H54 (cell line): ENCODE measurements at regions not wholly inside any gene's neighbourhood (a gene's known extent, or its start where the extent isn't known, plus 50 kb on each side); places are given as distances from the start of the nearest gene placed in this dataset.
"Not testable (repeated sequence)": the region's sequence is repeated elsewhere in the genome, so short reads cannot be mapped to it uniquely, and the experiment has no call there.

ENCODE experiments used
- DNase-seq: peaks from one replicate; pipeline ENCODE4 v3.0.0; 2011; ENCODE audit warnings: low spot score, mixed read lengths; ENCODE audit not compliant: insufficient read length
- FAIRE-seq: peaks from 3 replicates; lab custom pipeline; 2011; peaks lifted over from hg19 to GRCh38; lab: Jason Lieb, UNC
- POLR2A ChIP-seq: IDR thresholded peaks from 2 replicates; pipeline ENCODE4 v1.6.1; 2011; ENCODE audit warnings: low read depth, mild to moderate bottlenecking, low read length

GRCh38 chr15:69689133-69689532 is 236.5 kb downstream of the RPLP1 start:
- no peak for TF ChIP-seq POLR2A
- DNase-seq (no peak), FAIRE-seq (no peak)

DNA sequence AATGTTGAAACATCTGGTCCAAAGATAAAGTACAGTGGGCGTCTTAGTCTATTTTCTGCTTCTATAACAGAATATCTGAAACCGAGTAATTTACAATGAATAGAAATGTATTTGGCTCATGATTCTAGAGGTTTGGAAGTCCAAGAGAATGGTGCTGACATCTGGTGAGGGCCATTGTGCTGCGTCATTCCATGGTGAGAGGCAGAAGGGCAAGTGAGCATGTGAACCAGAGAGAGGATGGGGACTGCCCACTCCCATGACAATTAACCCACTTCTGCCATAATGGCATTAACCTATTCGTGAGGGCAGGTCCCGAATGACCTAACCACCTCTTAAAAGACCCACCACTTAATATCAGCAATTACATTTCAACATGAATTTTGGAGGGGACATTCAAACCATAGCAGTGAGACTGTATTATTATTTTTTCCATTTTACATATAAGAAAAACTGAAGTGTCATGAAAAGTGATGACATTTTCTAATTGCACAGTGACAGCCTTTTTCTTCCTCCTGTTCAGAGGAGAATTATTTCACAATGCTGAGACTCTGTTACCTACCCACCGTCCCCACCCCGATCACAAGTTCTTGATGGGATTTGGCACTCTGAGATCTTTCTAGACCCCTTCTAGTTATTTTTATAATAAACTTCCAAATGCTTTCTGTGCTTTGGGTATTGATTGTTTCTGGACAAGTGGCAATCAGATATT is 238.8 kb downstream of the RPLP1 start:
- TF ChIP-seq POLR2A, result no peak
- DNase-seq, result no peak
- FAIRE-seq, result no peak

GRCh38 chr15:69692342-69692741 is 239.7 kb downstream of the RPLP1 start:
- FAIRE-seq, result no peak
- no peak for DNase-seq
- TF ChIP-seq POLR2A, result no peak

DNA sequence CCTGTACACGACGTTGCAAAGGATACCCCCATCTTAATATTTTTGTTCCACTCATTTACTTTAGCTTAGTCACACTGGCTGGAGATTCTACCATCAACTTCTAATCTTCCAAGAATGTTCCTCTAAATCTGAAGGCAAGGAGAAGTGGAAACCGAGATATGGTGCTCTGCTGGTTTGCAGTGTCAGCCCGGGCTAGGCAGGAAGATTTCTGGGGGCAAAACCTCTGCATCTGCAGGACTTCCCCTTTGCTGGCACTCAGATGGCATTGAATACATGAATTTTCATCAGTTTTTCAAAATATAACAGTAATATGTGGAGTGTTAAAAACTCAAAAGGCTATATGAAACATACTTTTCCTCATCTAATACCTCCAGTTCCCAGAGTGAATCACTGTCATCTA is 240.4 kb downstream of the RPLP1 start:
- no peak for DNase-seq
- FAIRE-seq, result no peak
- TF ChIP-seq POLR2A, result no peak

DNA sequence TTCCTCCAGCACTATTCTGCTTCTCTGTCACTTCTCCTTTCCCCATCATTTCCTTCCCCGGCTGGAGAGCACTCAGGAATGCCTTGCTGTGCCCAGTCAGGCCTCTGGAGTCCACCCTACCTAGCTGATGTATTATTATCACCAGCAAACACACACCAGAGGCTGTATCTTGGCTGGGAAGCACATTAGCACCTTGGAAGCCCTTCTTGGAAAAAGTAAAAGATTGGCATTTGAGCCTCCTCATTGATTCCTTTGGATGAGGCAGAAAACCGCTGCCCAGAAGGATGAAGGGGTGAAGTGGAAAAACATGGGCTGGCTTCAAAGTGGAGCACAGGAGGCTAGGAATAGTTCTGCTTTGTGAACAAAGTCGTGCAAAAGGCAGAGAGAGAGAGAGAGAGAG is 244.3 kb downstream of the RPLP1 start:
- TF ChIP-seq POLR2A, result no peak
- no peak for FAIRE-seq
- DNase-seq, result no peak

GRCh38 chr15:69697916-69698315 is 245.3 kb downstream of the RPLP1 start:
- FAIRE-seq (no peak), DNase-seq (no peak)
- TF ChIP-seq POLR2A, result no peak

DNA sequence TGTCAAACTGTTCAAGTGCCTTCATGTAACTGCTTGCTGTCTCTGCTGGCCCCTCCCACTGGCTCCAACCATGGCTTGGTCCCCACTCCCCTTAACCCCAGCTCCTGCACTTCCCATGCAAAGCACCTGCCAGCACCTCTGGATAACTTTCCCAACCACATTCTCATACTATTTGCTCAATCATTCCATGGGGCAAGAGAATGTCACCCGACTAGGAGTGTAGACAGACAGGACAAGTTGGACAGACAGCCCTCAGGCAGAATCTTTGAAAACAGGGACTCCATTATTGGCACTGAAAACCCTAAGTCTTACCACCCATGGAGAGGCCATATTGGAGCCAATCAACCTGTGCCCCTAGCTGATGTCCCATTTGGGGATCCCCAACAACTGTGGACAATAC is 246.5 kb downstream of the RPLP1 start:
- DNase-seq (no peak), FAIRE-seq (no peak)
- no peak for TF ChIP-seq POLR2A

- no peak for FAIRE-seq
- no peak for TF ChIP-seq POLR2A
- DNase-seq, result no peak
Observed at GRCh38 chr15:69700380-69700779, 247.8 kb downstream of the RPLP1 start.

- no peak for TF ChIP-seq POLR2A
- DNase-seq, result no peak
- FAIRE-seq, result no peak
Observed at GRCh38 chr15:69701198-69701597, 248.6 kb downstream of the RPLP1 start.

DNA sequence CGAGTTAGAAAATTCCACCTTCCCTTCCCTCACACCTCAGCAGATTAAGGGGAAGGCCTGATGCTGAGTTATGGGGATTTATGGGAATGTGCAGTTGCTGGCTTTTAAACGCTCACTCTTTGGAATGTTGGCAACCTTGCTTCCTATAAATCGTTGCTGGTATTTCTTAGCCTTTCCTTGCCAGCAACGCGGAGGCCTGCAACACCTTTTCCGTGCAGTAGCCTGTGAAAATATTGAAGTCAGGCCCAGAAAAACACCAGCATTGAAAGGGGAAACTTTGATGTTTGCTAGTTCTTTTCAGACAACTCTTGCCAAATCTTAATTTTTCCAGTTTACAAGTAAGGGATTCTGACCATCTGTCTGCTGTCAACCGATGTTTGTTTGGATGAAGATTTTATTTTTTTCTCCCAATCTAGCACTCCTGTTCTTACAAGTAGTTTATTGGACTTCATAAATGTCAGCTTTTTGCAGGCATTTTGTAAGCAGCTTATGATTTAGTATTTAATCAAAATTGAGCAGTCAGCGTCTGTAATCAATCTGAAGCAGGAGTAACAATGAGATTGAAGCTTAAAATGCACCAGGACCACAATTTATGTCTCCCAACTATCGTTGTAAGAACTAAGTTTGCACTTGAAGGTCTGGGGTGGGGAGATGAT is 251.0 kb downstream of the RPLP1 start:
- FAIRE-seq (no peak), DNase-seq (no peak)
- TF ChIP-seq POLR2A, result no peak

DNA sequence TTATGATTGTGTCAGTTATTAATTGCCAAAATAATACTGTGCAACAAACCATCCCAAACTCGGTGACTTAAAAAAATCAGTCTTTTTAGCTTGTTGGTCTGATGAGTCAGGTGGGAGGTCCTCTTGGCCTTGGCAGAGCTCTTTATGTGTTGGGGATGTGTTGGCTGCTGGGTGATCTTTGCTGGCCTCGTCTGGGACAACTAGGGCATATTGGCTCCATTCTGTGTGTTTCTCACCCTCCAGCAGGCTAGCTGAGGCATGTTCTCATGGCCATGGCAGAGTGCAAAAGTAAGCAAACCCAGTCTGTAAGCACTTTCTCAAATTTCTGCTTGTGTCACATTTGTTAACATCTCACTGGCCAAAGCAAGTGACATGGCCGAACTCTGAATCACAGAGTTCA is 251.6 kb downstream of the RPLP1 start:
- no peak for FAIRE-seq
- DNase-seq, result no peak
- TF ChIP-seq POLR2A, result no peak

GRCh38 chr15:69704700-69705099 is 252.1 kb downstream of the RPLP1 start:
- TF ChIP-seq POLR2A, result no peak
- FAIRE-seq (no peak), DNase-seq (no peak)

DNA sequence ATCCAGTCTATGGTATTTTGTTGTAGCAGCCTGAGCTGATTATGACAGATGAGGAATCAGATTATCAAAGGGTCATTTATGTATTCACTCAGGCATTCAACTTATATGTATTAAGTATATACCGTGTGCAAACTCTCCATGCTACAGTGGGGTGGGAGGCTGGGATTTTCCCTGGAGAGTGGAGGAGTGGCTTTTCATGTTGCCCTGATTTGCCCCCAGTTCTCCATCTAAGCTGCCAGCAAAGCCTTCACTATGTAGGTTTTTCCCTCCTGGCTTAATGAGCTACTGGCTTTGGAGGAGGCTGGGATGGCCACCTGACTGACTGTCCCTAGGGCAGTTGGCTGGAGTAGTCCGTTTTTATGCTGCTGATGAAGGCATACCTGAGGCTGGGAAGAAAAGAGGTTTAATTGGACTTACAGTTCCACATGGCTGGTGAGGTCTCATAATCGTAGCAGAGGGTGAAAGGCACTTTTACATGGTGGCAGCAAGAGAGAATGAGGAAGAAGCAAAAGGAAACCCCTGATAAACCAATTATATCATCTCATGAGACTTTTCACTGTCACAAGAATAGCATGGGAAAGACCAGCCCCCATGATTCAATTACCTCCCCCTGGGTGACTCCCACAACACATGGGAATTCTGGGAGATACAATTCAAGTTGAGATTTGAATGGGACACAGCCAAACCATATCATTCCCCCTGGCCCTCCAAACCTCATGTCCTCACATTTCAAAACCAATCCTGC is 253.9 kb downstream of the RPLP1 start:
- no peak for DNase-seq
- no peak for FAIRE-seq
- no peak for TF ChIP-seq POLR2A

GRCh38 chr15:69707241-69707640 is 254.6 kb downstream of the RPLP1 start:
- not testable (repeated sequence) for DNase-seq, FAIRE-seq

DNA sequence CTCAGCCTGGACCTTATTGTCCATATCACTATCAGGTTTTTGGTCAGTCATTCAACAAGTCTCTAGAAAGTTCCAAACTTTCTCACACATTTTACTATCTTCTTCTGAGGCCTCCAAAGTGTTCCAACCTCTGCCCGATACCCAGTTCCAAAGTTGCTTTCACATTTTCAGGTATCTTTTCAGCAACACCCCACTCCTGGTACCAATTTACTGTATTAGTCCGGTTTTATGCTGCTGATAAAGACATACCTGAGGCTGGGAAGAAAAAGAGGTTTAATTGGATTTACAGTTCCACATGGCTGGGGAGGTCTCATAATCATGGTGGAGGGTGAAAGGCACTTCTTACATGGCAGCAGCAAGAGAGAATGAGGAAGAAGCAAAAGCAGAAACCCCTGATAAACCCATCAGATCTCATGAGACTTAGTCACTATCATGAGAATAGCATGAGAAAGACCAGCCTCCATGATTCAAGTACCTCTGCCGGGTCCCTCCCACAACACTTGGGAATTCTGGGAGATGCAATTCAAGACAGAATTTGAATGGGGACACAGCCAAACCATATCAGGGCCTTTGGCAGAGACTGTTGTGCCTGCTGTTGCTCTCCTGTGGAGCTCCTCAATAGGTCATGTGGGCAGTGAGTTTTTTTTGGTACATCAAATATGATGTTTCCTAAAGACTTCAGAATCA is 256.0 kb downstream of the RPLP1 start:
- not testable (repeated sequence) for DNase-seq, FAIRE-seq
